ENCODE measurements at regions not wholly inside any gene's neighbourhood (a gene's known extent, or its start where the extent isn't known, plus 50 kb on each side); places are given as distances from the start of the nearest gene placed in this dataset.

DNA sequence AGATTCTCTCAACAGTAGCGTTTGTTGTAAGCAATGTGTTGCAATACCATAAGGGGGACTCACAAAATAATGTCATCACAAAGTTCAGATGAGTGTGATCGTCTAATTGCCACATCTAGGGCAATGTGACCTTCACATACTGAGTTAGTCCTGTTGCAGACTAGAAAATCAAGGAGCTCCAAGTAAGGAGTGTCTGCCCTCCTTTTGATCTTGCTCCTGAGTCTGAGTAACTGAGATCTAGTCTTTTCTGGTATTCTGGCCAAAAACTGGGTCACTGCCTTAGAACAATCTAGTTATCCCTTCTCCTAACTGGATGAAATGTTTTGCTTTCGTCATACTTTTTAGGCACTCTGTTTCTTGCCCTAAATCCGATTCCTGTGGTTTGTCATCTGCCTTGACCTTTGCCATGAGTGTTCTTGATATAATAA is 712.1 kb downstream of the CDH11 start:
- TF ChIP-seq, protein P1, sequence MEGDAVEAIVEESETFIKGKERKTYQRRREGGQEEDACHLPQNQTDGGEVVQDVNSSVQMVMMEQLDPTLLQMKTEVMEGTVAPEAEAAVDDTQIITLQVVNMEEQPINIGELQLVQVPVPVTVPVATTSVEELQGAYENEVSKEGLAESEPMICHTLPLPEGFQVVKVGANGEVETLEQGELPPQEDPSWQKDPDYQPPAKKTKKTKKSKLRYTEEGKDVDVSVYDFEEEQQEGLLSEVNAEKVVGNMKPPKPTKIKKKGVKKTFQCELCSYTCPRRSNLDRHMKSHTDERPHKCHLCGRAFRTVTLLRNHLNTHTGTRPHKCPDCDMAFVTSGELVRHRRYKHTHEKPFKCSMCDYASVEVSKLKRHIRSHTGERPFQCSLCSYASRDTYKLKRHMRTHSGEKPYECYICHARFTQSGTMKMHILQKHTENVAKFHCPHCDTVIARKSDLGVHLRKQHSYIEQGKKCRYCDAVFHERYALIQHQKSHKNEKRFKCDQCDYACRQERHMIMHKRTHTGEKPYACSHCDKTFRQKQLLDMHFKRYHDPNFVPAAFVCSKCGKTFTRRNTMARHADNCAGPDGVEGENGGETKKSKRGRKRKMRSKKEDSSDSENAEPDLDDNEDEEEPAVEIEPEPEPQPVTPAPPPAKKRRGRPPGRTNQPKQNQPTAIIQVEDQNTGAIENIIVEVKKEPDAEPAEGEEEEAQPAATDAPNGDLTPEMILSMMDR (IDR thresholded peaks at IDR 0.05; ENCODE audit: insufficient read depth, low read length), result no peak
- no peak for TF ChIP-seq POLR2AphosphoS5 (IDR thresholded peaks at IDR 0.05; ENCODE audit: low read depth)

All from HL-60 (cell line).